Pancreas (tissue), 10 donors: ENCODE measurements at regions not wholly inside any gene's neighbourhood (a gene's known extent, or its start where the extent isn't known, plus 50 kb on each side); places are given as distances from the start of the nearest gene placed in this dataset.

Experiments used
- ATAC-seq, 4 donors: fragments of 200-7000 bp; cut with Tn5 transposase; one replicate each; pipeline versions ENCODE4 v1.8.0 to v1.9.1; 2020; ENCODE audit warnings: mild to moderate bottlenecking in 4 of 4, moderate library complexity in 4 of 4
- DNase-seq, 6 donors: peaks; one replicate each; pipeline ENCODE4 v3.0.0-alpha.2; 2020
- FAIRE-seq: peaks from 2 replicates; lab custom pipeline; 2012; peaks lifted over from hg19 to GRCh38; lab: Jason Lieb, UNC
- H3K27ac ChIP-seq, 4 donors: fragments of 200-600 bp; sonication (generic); 1 replicate in 3 of 4; 2 replicates in 1 of 4; pipeline versions ENCODE4 v1.5.0 to v1.8.0; 2020
- H3K27me3 ChIP-seq, 4 donors: fragments of 200-600 bp; one replicate each; pipeline ENCODE4 v1.8.0; 2021
- H3K36me3 ChIP-seq, 3 donors: fragments of 200-600 bp; sonication (generic) in 1 of 3; one replicate each; pipeline versions ENCODE4 v1.5.0 to v1.8.0; 2020 to 2021
- H3K4me1 ChIP-seq, 3 donors: fragments of 200-600 bp; one replicate each; pipeline ENCODE4 v1.8.0; 2021
- H3K4me3 ChIP-seq, 4 donors: fragments of 200-600 bp; sonication (generic) in 2 of 4; one replicate each; pipeline versions ENCODE4 v1.5.0 to v1.8.0; 2020 to 2021
- H3K9me3 ChIP-seq, 4 donors: fragments of 200-600 bp; one replicate each; pipeline ENCODE4 v1.8.0; 2021
- CTCF ChIP-seq, 4 donors: fragments of 200-600 bp; sonication (generic) in 3 of 4; IDR thresholded peaks; one replicate each; pipeline versions ENCODE4 v1.5.0 to v1.8.0; 2021; ENCODE audit warnings: antibody characterized with exemption in 4 of 4
- WGBS, 2 donors: extraction: QIAGEN DNeasy Blood & Tissue Kit; methylation state at CpG; one replicate each; pipeline ENCODE4 v1.1.7; 2013; 5-methylcytosine and 5-hydroxymethylcytosine counted together
- intact Hi-C, 3 donors: fragments of 100-400 bp; cut with DNase I; formaldehyde crosslinking; loops; one replicate each; pipeline versions ENCODE4 v1.11.1 to v1.14.2; 2022
- donor health status: healthy with polysubstance abuse.
- donor health status: DM: no; HTN: no; CAD: no; lungs with moderate emphysema.
- donor health status: DM: no; HTN: no; CAD: no.
- donor health status: control.
- donor health status: control.
- donor health status: Bipolar disorder and iron deficiency.
- donor health status: DM: yes; HTN: yes; CAD: no.
- donor health status: DM: no; HTN: no; CAD: no.
- donor health status: DM: no; HTN: no; CAD: no.
- donor health status: DM: yes; HTN: yes; CAD: no.

GRCh38 chr1:56033321-56034037, 545.9 kb downstream of the PLPP3 start:
- DNase-seq = no peak
- no peak for FAIRE-seq
- TF ChIP-seq CTCF (IDR thresholded peaks at IDR 0.05) = no peak

GRCh38 chr1:56032096-56032676, 547.2 kb downstream of the PLPP3 start:
- WGBS, 2 donors = 80 to 82% methylated on average over 3 of the region's 3 CpGs
- Histone ChIP-seq H3K9me3 (no peaks in the 10 kb centered on the region), H3K4me1 (peaks cover 0 to 3% (median 0%) of the 10 kb centered on the region in 3 donors), H3K36me3 (no peaks in the 10 kb centered on the region), H3K4me3 (no peak overlapping the region), H3K27ac (no peak overlapping the region), H3K27me3 (no peaks in the 10 kb centered on the region)
- TF ChIP-seq CTCF (IDR thresholded peaks at IDR 0.05) = no peak
- intact Hi-C loops = no loop called here
- DNase-seq (no peak), ATAC-seq (no peak), FAIRE-seq (no peak)

More at GRCh38 chr1:56033321-56034037, 545.9 kb downstream of the PLPP3 start:
- H3K4me3 ChIP-seq = no peak overlapping the region
- intact Hi-C loops = no loop called here
- no peaks in the 10 kb centered on the region for H3K9me3 ChIP-seq
- H3K36me3 ChIP-seq = no peaks in the 10 kb centered on the region
- ATAC-seq = no peak
- no peak overlapping the region for H3K27ac ChIP-seq
- no peaks in the 10 kb centered on the region for H3K27me3 ChIP-seq
- WGBS, 2 donors = 69 to 83% methylated on average over 3 of the region's 3 CpGs
- H3K4me1 ChIP-seq = peaks cover 0 to 3% (median 0%) of the 10 kb centered on the region in 3 donors

GRCh38 chr1:56031001-56031400, 548.4 kb downstream of the PLPP3 start:
- DNase-seq = no peak
- no peaks in the 10 kb centered on the region for H3K36me3 ChIP-seq
- no peak overlapping the region for H3K4me3 ChIP-seq
- no peak for ATAC-seq
- no peak for TF ChIP-seq CTCF (IDR thresholded peaks at IDR 0.05)
- 93 to 98% methylated on average over 3 of the region's 3 CpGs for WGBS, 2 donors
- H3K9me3 ChIP-seq = no peaks in the 10 kb centered on the region
- peaks cover 0 to 3% (median 0%) of the 10 kb centered on the region in 3 donors for H3K4me1 ChIP-seq
- H3K27ac ChIP-seq = no peak overlapping the region
- intact Hi-C loops = no loop called here
- H3K27me3 ChIP-seq = no peaks in the 10 kb centered on the region
- FAIRE-seq = no peak

- DNase-seq = peak in 2 of 6 donors; percentile 4 to 10
- 11 to 14% methylated on average over 4 of the region's 4 CpGs for WGBS, 2 donors
Measured at GRCh38 chr1:56029319-56030003, 549.9 kb downstream of the PLPP3 start.

More at GRCh38 chr1:56029319-56030003, 549.9 kb downstream of the PLPP3 start:
- no peak for TF ChIP-seq CTCF (IDR thresholded peaks at IDR 0.05)
- FAIRE-seq = no peak
- ATAC-seq = peak in 3 of 4 donors; percentile 63 to 86 (median 78)
- intact Hi-C loops = no loop called here
- Histone ChIP-seq H3K36me3 (no peaks in the 10 kb centered on the region), H3K27me3 (no peaks in the 10 kb centered on the region), H3K27ac (no peak overlapping the region), H3K4me3 (no peak overlapping the region), H3K9me3 (no peaks in the 10 kb centered on the region), H3K4me1 (peaks cover 0 to 3% (median 0%) of the 10 kb centered on the region in 3 donors)
